SU-DHL-6 (cell line): ENCODE measurements at regions not wholly inside any gene's neighbourhood (a gene's known extent, or its start where the extent isn't known, plus 50 kb on each side); places are given as distances from the start of the nearest gene placed in this dataset.

Experiments
- EZH2phosphoT487 ChIP-seq: fragments of 200-600 bp; sonication (generic), shearing (Covaris generic); conservative IDR thresholded peaks from 2 replicates; pipeline ENCODE4 v1.6.1; 2018; ENCODE audit warnings: mild to moderate bottlenecking, antibody characterized with exemption, low read length, moderate library complexity, mixed read lengths
- TF ChIP-seq, protein P1 (sequence below): fragments of 200-600 bp; sonication (generic); IDR thresholded peaks from one replicate; pipeline ENCODE4 v1.5.1; 2017; ENCODE audit warnings: antibody characterized with exemption, mild to moderate bottlenecking, low read length, moderate library complexity; ENCODE audit not compliant: insufficient read depth, poor library complexity, severe bottlenecking

- TF ChIP-seq, protein P1, sequence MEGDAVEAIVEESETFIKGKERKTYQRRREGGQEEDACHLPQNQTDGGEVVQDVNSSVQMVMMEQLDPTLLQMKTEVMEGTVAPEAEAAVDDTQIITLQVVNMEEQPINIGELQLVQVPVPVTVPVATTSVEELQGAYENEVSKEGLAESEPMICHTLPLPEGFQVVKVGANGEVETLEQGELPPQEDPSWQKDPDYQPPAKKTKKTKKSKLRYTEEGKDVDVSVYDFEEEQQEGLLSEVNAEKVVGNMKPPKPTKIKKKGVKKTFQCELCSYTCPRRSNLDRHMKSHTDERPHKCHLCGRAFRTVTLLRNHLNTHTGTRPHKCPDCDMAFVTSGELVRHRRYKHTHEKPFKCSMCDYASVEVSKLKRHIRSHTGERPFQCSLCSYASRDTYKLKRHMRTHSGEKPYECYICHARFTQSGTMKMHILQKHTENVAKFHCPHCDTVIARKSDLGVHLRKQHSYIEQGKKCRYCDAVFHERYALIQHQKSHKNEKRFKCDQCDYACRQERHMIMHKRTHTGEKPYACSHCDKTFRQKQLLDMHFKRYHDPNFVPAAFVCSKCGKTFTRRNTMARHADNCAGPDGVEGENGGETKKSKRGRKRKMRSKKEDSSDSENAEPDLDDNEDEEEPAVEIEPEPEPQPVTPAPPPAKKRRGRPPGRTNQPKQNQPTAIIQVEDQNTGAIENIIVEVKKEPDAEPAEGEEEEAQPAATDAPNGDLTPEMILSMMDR, result no peak
- no peak for TF ChIP-seq EZH2phosphoT487
These were observed 223.1 kb upstream of the KLF14 start for GRCh38 chr7:130957137-130957513.
